Heart right ventricle (tissue), 16 donors: ENCODE measurements at regions not wholly inside any gene's neighbourhood (a gene's known extent, or its start where the extent isn't known, plus 50 kb on each side); places are given as distances from the start of the nearest gene placed in this dataset.

Experiments used
- ATAC-seq, 8 donors: fragments of 200-7000 bp; cut with Tn5 transposase; one replicate each; pipeline ENCODE4 v1.9.1; 2020; ENCODE audit warnings: mild to moderate bottlenecking in 8 of 8, moderate library complexity in 8 of 8, moderate number of reproducible peaks in 1 of 8
- DNase-seq, 2 donors: peaks; one replicate each; pipeline ENCODE4 v3.0.0-alpha.2; 2020
- H3K27ac ChIP-seq, 10 donors: fragments of 200-600 bp; sonication (generic) in 2 of 10; one replicate each; pipeline versions ENCODE4 v1.5.0 to v1.8.0; 2020 to 2022; ENCODE audit warnings: mild to moderate bottlenecking in 3 of 10
- H3K27me3 ChIP-seq, 7 donors: fragments of 200-600 bp; one replicate each; pipeline ENCODE4 v1.8.0; 2021 to 2022; ENCODE audit warnings: mild to moderate bottlenecking in 2 of 7
- H3K36me3 ChIP-seq, 9 donors: fragments of 200-600 bp; sonication (generic) in 1 of 9; one replicate each; pipeline versions ENCODE4 v1.5.0 to v1.8.0; 2020 to 2022; ENCODE audit warnings: mild to moderate bottlenecking in 2 of 9
- H3K4me1 ChIP-seq, 9 donors: fragments of 200-600 bp; sonication (generic) in 1 of 9; one replicate each; pipeline versions ENCODE4 v1.5.0 to v1.8.0; 2020 to 2022; ENCODE audit warnings: mild to moderate bottlenecking in 4 of 9
- H3K4me3 ChIP-seq, 10 donors: fragments of 200-600 bp; sonication (generic) in 2 of 10; one replicate each; pipeline versions ENCODE4 v1.5.0 to v1.8.0; 2020 to 2022; ENCODE audit warnings: mild to moderate bottlenecking in 7 of 10, moderate library complexity in 2 of 10
- H3K9me3 ChIP-seq, 11 donors: fragments of 200-600 bp in 10 of 11; sonication (generic) in 2 of 11; one replicate each; pipeline versions ENCODE4 v1.5.0 to v1.8.0; 2013 to 2022; ENCODE audit warnings: mild to moderate bottlenecking in 2 of 11, control low read depth in 1 of 11, moderate library complexity in 1 of 11
- CTCF ChIP-seq, 9 donors: fragments of 200-600 bp; sonication (generic) in 2 of 9; IDR thresholded peaks; one replicate each; pipeline versions ENCODE4 v1.5.0 to v1.8.0; 2021 to 2022; ENCODE audit warnings: antibody characterized with exemption in 9 of 9, mild to moderate bottlenecking in 5 of 9, moderate library complexity in 1 of 9
- WGBS, 2 donors: extraction: QIAGEN DNeasy Blood & Tissue Kit; methylation state at CpG; one replicate each; pipeline ENCODE4 v1.1.7; 2013; ENCODE audit warnings: inconsistent platforms in 1 of 2; 5-methylcytosine and 5-hydroxymethylcytosine counted together
- intact Hi-C, 10 donors: fragments of 100-400 bp; cut with DNase I; formaldehyde crosslinking; loops; one replicate each; pipeline versions ENCODE4 v1.11.1 to v1.14.2; 2022
- donor health status: Arrhythmogenic right ventricular cardiomyopathy.
- donor health status: ischemic (EF 13 %, LVEDD 7.1; RV severe dilation, severe dysfunction).
- donor health status: healthy with polysubstance abuse.
- donor health status: DM: no; HTN: yes; CAD: no.
- donor health status: DM: no; HTN: no; CAD: no.
- donor health status: ischemic (EF 25% LVEDD 6.9; RV normal size, moderate dysfunction).
- donor health status: ischemic (EF 25% LVEDD 5.7; RV mildly dilated, moderate dysfunction).
- donor health status: healthy.
- donor health status: DM: yes; HTN: yes; CAD: no.
- donor health status: Ischemic cardiomyopathy.
- donor health status: ischemic (EF 35%, LVEDD 5.7; RV mildly dilated, moderate dysfunction).
- donor health status: nonischemic (EF 11% LVEDD 7.7; RV severe dilation, severe dysfunction).
- donor health status: DM: yes; HTN: yes; CAD: no.
- donor health status: PGD.
- donor health status: ischemic (EF 29% LVEDD 5.4; RV normal size, mild dysfunction).
- donor health status: nonischemic (EF 23%, LVEDD 6.1; RV moderate dilation, normal function).

- intact Hi-C loops: no loop called here
- Histone ChIP-seq H3K27ac (no peak overlapping the region), H3K4me1 (no peaks in the 10 kb centered on the region), H3K36me3 (no peaks in the 10 kb centered on the region), H3K9me3 (peaks cover 0 to 16% (median 0%) of the 10 kb centered on the region in 11 donors), H3K27me3 (no peaks in the 10 kb centered on the region), H3K4me3 (no peak overlapping the region)
- 54 to 60% methylated on average over 1 of the region's 1 CpG for WGBS, 2 donors
- DNase-seq (no peak), ATAC-seq (no peak)
- TF ChIP-seq CTCF (IDR thresholded peaks at IDR 0.05): no peak
Measured at GRCh38 chr9:1591310-1591709, 423.8 kb upstream of the SMARCA2 start.

- Histone ChIP-seq H3K9me3 (no peaks in the 10 kb centered on the region), H3K36me3 (no peaks in the 10 kb centered on the region), H3K4me3 (no peak overlapping the region), H3K27me3 (peaks cover 0 to 8% (median 0%) of the 10 kb centered on the region in 7 donors), H3K4me1 (no peaks in the 10 kb centered on the region), H3K27ac (no peak overlapping the region)
- 83 to 90% methylated on average over 2 of the region's 2 CpGs for WGBS, 2 donors
- ATAC-seq (no peak), DNase-seq (no peak)
- intact Hi-C loops: no loop called here
- TF ChIP-seq CTCF (IDR thresholded peaks at IDR 0.05): no peak
Measured at GRCh38 chr9:1598270-1598669, 416.9 kb upstream of the SMARCA2 start.

- H3K9me3 ChIP-seq: peaks cover 0 to 6% (median 0%) of the 10 kb centered on the region in 11 donors
- DNase-seq (no peak), ATAC-seq (no peak)
- intact Hi-C loops: no loop called here
- WGBS, 2 donors: 38 to 53% methylated on average over 2 of the region's 2 CpGs
- H3K27ac ChIP-seq: no peak overlapping the region
- no peak overlapping the region for H3K4me3 ChIP-seq
- no peaks in the 10 kb centered on the region for H3K4me1 ChIP-seq
- H3K27me3 ChIP-seq: peaks cover 0 to 11% (median 0%) of the 10 kb centered on the region in 7 donors
- TF ChIP-seq CTCF (IDR thresholded peaks at IDR 0.05): no peak
- no peaks in the 10 kb centered on the region for H3K36me3 ChIP-seq
Measured at GRCh38 chr9:1599961-1600360, 415.2 kb upstream of the SMARCA2 start.

GRCh38 chr9:1604942-1605560 lies 410.1 kb upstream of the SMARCA2 start:
- no peak overlapping the region for H3K27ac ChIP-seq
- DNase-seq: no peak
- H3K4me1 ChIP-seq: no peaks in the 10 kb centered on the region
- H3K9me3 ChIP-seq: peaks cover 0 to 7% (median 0%) of the 10 kb centered on the region in 11 donors
- intact Hi-C loops: loop anchor here in 1 of 10 donors (5.0 kb wide), 1 partner anchor 503 kb away; no protein-coding TSS in a partner anchor
- H3K36me3 ChIP-seq: no peaks in the 10 kb centered on the region
- no peak overlapping the region for H3K4me3 ChIP-seq
- ATAC-seq: no peak
- WGBS, 2 donors: 51 to 53% methylated on average over 5 of the region's 5 CpGs
- peaks cover 0 to 11% (median 0%) of the 10 kb centered on the region in 7 donors for H3K27me3 ChIP-seq
- TF ChIP-seq CTCF (IDR thresholded peaks at IDR 0.05): peak in 8 of 9 donors; percentile 11 to 41 (median 32)
